GM23338 (cell line): ENCODE measurements at regions not wholly inside any gene's neighbourhood (a gene's known extent, or its start where the extent isn't known, plus 50 kb on each side); places are given as distances from the start of the nearest gene placed in this dataset.

Experiments
- ATAC-seq: fragments of 200-7000 bp; cut with Tn5 transposase; 3 replicates; pipeline ENCODE4 v1.9.1; 2020
- DNase-seq: peaks from one replicate; pipeline ENCODE4 v3.0.0-alpha.2; 2015; ENCODE audit warnings: low spot score
- H2AFZ ChIP-seq: fragments of 200-600 bp; sonication (generic); 2 replicates; pipeline ENCODE4 v1.8.0; 2016; ENCODE audit warnings: antibody characterized with exemption, mild to moderate bottlenecking, moderate library complexity
- H3F3A ChIP-seq: fragments of 200-600 bp; sonication (generic); replicated peaks from 2 replicates; pipeline ENCODE4 v1.8.0; 2017; ENCODE audit warnings: antibody characterized with exemption, mixed run types, low read depth
- H3K27ac ChIP-seq: fragments of 200-600 bp; sonication (generic); 2 replicates; pipeline ENCODE4 v1.6.1; 2016; ENCODE audit warnings: low read depth
- H3K27me3 ChIP-seq: fragments of 200-600 bp; sonication (generic); 2 replicates; pipeline ENCODE4 v1.8.0; 2016; ENCODE audit warnings: mild to moderate bottlenecking, mixed run types, moderate library complexity; ENCODE audit not compliant: insufficient read depth
- H3K36me3 ChIP-seq: fragments of 200-600 bp; sonication (generic); 2 replicates; pipeline ENCODE4 v1.8.0; 2016; ENCODE audit warnings: mild to moderate bottlenecking; ENCODE audit not compliant: insufficient read depth
- H3K4me1 ChIP-seq: fragments of 200-600 bp; sonication (generic); 2 replicates; pipeline ENCODE4 v1.8.0; 2016; ENCODE audit warnings: mild to moderate bottlenecking, moderate library complexity; ENCODE audit not compliant: insufficient read depth
- H3K4me2 ChIP-seq: fragments of 200-600 bp; sonication (generic); 2 replicates; pipeline ENCODE4 v1.7.1; 2017; ENCODE audit warnings: mixed run types
- H3K4me3 ChIP-seq: fragments of 200-600 bp; sonication (generic); 2 replicates; pipeline ENCODE4 v1.6.1; 2016; ENCODE audit warnings: mixed run types
- H3K79me2 ChIP-seq: fragments of 200-600 bp; sonication (generic); replicated peaks from 2 replicates; pipeline ENCODE4 v1.8.0; 2017; ENCODE audit warnings: mild to moderate bottlenecking; ENCODE audit not compliant: insufficient read depth
- H3K9me2 ChIP-seq: fragments of 200-600 bp; sonication (generic); 2 replicates; pipeline ENCODE4 v1.8.0; 2017; ENCODE audit not compliant: insufficient read depth
- H4K20me1 ChIP-seq: fragments of 200-600 bp; sonication (generic); replicated peaks from 2 replicates; pipeline ENCODE4 v1.8.0; 2017; ENCODE audit warnings: mild to moderate bottlenecking; ENCODE audit not compliant: insufficient read depth
- H3K27ac Mint-ChIP-seq: 2 replicates; pipeline ENCODE4 v1.8.0; 2020; ENCODE audit warnings: inconsistent platforms, mild to moderate bottlenecking, moderate library complexity, mixed read lengths
- H3K27me3 Mint-ChIP-seq: 3 replicates; pipeline ENCODE4 v1.8.0; 2022; ENCODE audit warnings: low read depth, mild to moderate bottlenecking, moderate library complexity, mixed read lengths, inconsistent platforms; ENCODE audit not compliant: insufficient read depth, poor library complexity
- H3K36me3 Mint-ChIP-seq: 3 replicates; pipeline ENCODE4 v1.8.0; 2021; ENCODE audit warnings: low read depth, mild to moderate bottlenecking, inconsistent platforms, moderate library complexity, mixed read lengths
- H3K4me1 Mint-ChIP-seq: 3 replicates; pipeline ENCODE4 v1.8.0; 2020; ENCODE audit warnings: mild to moderate bottlenecking, inconsistent platforms, mixed read lengths
- H3K4me3 Mint-ChIP-seq: 3 replicates; pipeline ENCODE4 v1.8.0; 2021; ENCODE audit warnings: moderate library complexity, mild to moderate bottlenecking, inconsistent platforms, mixed read lengths
- H3K9me3 Mint-ChIP-seq: 3 replicates; pipeline ENCODE4 v1.8.0; 2020; ENCODE audit warnings: moderate library complexity, mild to moderate bottlenecking, inconsistent platforms, mixed read lengths
- CREB1 ChIP-seq: fragments of 250-450 bp; sonication (Bioruptor Pico); IDR thresholded peaks from 2 replicates; pipeline ENCODE4 v1.5.0; 2020; ENCODE audit warnings: low read depth, mild to moderate bottlenecking, moderate library complexity
- CTCF ChIP-seq, 2 experiments: fragments of 200-600 bp in 1 of 2; sonication (generic) in 1 of 2; conservative IDR thresholded peaks; 2 replicates each; pipeline versions ENCODE4 v1.5.1 to v1.6.1; 2016 to 2017; ENCODE audit warnings: antibody characterized with exemption in 2 of 2, low read depth in 2 of 2, mild to moderate bottlenecking in 2 of 2, moderate library complexity in 1 of 2
- ETS1 ChIP-seq: IDR thresholded peaks from 2 replicates; pipeline ENCODE4 v1.6.1; 2016; ENCODE audit warnings: antibody characterized with exemption
- EZH2 ChIP-seq: fragments of 200-600 bp; sonication (generic); IDR thresholded peaks from one replicate; pipeline ENCODE4 v1.8.0; 2017; ENCODE audit warnings: antibody characterized with exemption, mild to moderate bottlenecking, low read depth; ENCODE audit not compliant: unreplicated experiment
- EZH2phosphoT487 ChIP-seq: fragments of 200-600 bp; sonication (generic); IDR thresholded peaks from one replicate; pipeline ENCODE4 v1.8.1; 2018; ENCODE audit warnings: antibody characterized with exemption; ENCODE audit not compliant: unreplicated experiment
- JUNB ChIP-seq: IDR thresholded peaks from one replicate; pipeline ENCODE4 v1.6.1; 2016; ENCODE audit warnings: antibody characterized with exemption; ENCODE audit not compliant: unreplicated experiment
- NANOG ChIP-seq: IDR thresholded peaks from 2 replicates; pipeline ENCODE4 v1.6.1; 2016; ENCODE audit warnings: antibody characterized with exemption, borderline replicate concordance
- POLR2AphosphoS5 ChIP-seq: IDR thresholded peaks from 2 replicates; pipeline ENCODE4 v1.6.1; 2016; ENCODE audit warnings: antibody characterized with exemption, low read depth
- REST ChIP-seq: IDR thresholded peaks from one replicate; pipeline ENCODE4 v1.6.1; 2018; ENCODE audit warnings: antibody characterized with exemption; ENCODE audit not compliant: unreplicated experiment
- STAT1 ChIP-seq: IDR thresholded peaks from one replicate; pipeline ENCODE4 v1.6.1; 2016; ENCODE audit warnings: antibody characterized with exemption; ENCODE audit not compliant: unreplicated experiment
- ZNF114 ChIP-seq: fragments of 250-450 bp; sonication (Bioruptor Pico); IDR thresholded peaks from 2 replicates; pipeline ENCODE4 v1.5.0; 2020; ENCODE audit warnings: mild to moderate bottlenecking, moderate library complexity
- ZNF331 ChIP-seq: fragments of 250-450 bp; sonication (Bioruptor Pico); IDR thresholded peaks from 2 replicates; pipeline ENCODE4 v1.5.0; 2020; ENCODE audit warnings: low read depth, mild to moderate bottlenecking, moderate library complexity
- ZNF462 ChIP-seq: fragments of 250-450 bp; sonication (Bioruptor Pico); IDR thresholded peaks from 2 replicates; pipeline ENCODE4 v1.5.0; 2020; ENCODE audit warnings: mild to moderate bottlenecking, moderate library complexity

GRCh38 chr1:10899490-10900250, 103.2 kb upstream of the CASZ1 start:
- H2AFZ ChIP-seq, result no peak overlapping the region
- H4K20me1 ChIP-seq, result no peaks in the 10 kb centered on the region
- peaks cover 36% of the 10 kb centered on the region for H3K4me1 Mint-ChIP-seq
- no peaks in the 10 kb centered on the region for H3K36me3 ChIP-seq
- TF ChIP-seq CREB1 (CRISPR knock-in tag), result no peak
- TF ChIP-seq EZH2phosphoT487, result no peak
- TF ChIP-seq ZNF331 (CRISPR knock-in tag), result no peak
- TF ChIP-seq POLR2AphosphoS5, result no peak
- no peak for TF ChIP-seq ETS1
- TF ChIP-seq JUNB, result no peak
- TF ChIP-seq NANOG, result no peak
- TF ChIP-seq EZH2, result no peak
- no peak for TF ChIP-seq STAT1
- no peak for TF ChIP-seq ZNF462 (CRISPR knock-in tag)
- no peak for TF ChIP-seq REST
- TF ChIP-seq CTCF (conservative IDR thresholded peaks at IDR 0.05; ENCODE audit: low read depth in 2 of 2), result no peak
- TF ChIP-seq ZNF114, result no peak
- H3K27me3 ChIP-seq, result no peaks in the 10 kb centered on the region
- no peaks in the 10 kb centered on the region; the same call in 2 of the 3 replicates for H3K9me3 Mint-ChIP-seq
- no peak overlapping the region for H3K4me2 ChIP-seq
- no peak overlapping the region for H3K27ac Mint-ChIP-seq
- H3K27me3 Mint-ChIP-seq, result peaks cover 19% of the 10 kb centered on the region
- ATAC-seq, result no peak
- H3K27ac ChIP-seq, result no peak overlapping the region
- no peaks in the 10 kb centered on the region for H3F3A ChIP-seq
- no peak overlapping the region for H3K4me3 ChIP-seq
- H3K79me2 ChIP-seq, result no peaks in the 10 kb centered on the region
- H3K9me2 ChIP-seq, result no peaks in the 10 kb centered on the region
- H3K36me3 Mint-ChIP-seq, result no peaks in the 10 kb centered on the region
- no peak for DNase-seq
- no peak overlapping the region; the same call in 2 of the 3 replicates for H3K4me3 Mint-ChIP-seq
- peaks cover 43% of the 10 kb centered on the region for H3K4me1 ChIP-seq
